RPMI8226 (cell line): ENCODE measurements at regions not wholly inside any gene's neighbourhood (a gene's known extent, or its start where the extent isn't known, plus 50 kb on each side); places are given as distances from the start of the nearest gene placed in this dataset.
"Not testable (repeated sequence)": the region's sequence is repeated elsewhere in the genome, so short reads cannot be mapped to it uniquely, and the experiment has no call there.

Experiments
- DNase-seq: peaks from one replicate; pipeline ENCODE4 v3.0.0-alpha.2; 2015

DNA sequence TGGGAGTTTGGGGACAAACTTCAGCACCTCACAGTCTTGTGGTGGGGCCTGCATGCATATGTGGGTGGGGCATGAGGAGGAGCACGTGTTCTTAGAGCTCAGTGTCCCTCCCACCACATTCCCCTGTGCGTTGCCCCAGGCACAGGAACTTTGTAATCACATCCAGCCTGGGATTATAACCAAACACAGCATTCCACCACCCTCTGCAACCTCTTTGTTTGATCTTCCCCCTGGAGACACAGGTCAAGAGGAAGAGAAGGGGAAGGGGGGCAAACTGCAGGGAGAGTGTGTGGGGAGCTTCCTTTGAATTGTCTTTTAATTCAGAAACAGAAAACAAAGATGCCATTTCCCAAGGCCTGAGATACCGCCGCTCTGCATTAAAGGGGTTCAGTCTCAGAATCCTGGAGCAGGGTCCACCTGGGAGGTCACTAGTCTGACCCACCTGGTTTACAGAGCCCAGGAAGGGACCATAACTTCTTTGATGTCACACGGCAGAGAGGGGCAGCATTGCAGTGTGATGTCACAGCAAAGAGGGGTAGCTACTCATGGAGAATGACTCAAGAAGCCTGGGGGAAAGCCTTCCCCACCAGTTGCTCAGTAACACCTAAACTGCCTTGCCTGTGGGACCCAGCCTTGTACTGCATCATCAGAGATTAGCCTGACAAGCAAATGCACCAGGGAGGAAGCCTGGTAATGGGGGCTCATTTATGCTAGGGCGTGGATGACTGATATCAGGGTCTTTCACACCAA, 106.3 kb upstream of the RNU6-1 start:
- DNase-seq: no peak

GRCh38 chr15:67946701-67947100, 106.9 kb upstream of the RNU6-1 start:
- DNase-seq: no peak

- DNase-seq: no peak
Observed at GRCh38 chr15:67947254-67948039, 106.7 kb upstream of the PIAS1 start.

GRCh38 chr15:67948215-67948614, 105.9 kb upstream of the PIAS1 start:
- DNase-seq: no peak

GRCh38 chr15:67951187-67951586, 102.9 kb upstream of the PIAS1 start:
- not testable (repeated sequence) for DNase-seq

GRCh38 chr15:67953299-67953698, 100.8 kb upstream of the PIAS1 start:
- DNase-seq: no peak

GRCh38 chr15:67955252-67955651, 98.9 kb upstream of the PIAS1 start:
- no peak for DNase-seq

DNA sequence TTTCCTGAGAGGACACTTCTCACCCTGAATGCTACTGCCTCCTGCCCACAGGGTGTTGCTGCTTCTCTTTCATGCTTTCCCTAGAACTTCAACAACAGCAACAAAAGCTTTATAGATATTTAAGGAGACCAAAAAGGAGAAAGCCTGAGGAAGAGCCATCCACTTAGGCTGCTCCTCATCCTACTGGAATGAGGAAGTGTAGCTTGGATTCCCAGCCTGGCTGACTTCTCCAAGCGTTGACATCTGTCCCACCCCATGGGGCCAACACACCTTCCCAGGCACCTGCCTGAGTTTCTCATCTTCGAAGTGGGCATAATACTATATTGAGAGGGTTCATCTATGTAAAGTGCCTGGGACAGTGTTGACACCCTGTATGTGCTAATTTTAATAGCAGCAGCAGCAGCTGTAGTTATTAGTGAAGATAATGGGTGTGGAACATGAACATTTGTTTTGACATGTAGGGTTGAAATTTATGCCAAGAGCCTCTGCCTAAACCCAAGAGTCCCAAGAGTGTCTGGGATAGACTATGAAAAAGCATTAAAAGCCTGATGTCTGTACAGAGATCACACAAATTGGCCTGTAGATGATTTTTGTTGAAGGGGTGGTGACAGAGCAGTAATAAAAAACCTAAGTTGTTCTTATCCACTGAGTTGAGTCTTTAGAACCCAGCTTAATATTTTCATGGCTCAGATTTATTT, 96.5 kb upstream of the PIAS1 start:
- no peak for DNase-seq

DNA sequence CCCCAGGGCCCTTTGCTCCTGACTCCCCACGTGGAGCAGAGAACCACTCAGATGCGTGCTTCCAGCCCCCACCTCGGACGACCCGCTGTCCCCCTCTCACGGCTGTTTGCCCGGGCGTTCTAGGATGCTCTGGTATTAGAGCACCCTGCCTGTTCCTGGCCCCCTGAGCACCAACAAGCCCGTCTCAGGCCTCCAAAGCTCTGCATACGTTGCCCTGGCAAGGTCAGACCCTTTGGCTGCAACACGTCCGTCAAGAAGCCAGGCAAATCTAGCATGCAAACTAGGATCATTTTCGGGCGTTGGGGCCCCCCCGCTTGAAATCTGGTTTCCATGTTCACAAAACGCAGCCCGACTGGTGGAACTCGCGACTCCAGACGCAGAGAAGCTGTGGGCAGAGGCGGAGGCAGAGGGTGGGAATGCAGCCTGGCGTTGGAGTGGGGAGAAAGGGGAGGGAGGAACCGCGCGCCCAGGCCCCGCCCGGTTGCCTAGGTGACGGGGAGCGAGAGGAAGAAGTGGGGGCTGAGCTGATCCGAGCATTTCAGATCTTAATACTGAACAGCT, 86.2 kb upstream of the PIAS1 start:
- DNase-seq: no peak

DNA sequence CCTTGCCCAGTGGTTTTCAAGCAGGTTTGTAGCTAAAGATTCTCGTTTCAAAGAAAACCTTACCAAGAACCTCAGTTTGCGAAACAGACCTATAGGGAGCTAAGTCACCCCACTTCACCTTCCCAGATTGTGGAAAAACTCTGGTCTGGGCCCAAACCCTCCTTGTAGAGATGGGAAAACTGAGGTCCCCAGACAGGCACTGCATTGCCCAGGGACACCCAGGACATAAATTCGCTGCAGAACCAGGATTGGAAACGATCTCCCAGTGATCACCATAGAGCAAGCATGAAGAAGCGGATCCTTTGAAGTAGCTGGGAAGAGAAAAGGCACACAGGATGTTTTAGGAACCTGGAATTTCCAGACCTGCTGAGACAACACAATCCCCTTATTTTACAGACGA, 85.6 kb upstream of the PIAS1 start:
- no peak for DNase-seq

GRCh38 chr15:67968966-67969365, 85.1 kb upstream of the PIAS1 start:
- DNase-seq: no peak

DNA sequence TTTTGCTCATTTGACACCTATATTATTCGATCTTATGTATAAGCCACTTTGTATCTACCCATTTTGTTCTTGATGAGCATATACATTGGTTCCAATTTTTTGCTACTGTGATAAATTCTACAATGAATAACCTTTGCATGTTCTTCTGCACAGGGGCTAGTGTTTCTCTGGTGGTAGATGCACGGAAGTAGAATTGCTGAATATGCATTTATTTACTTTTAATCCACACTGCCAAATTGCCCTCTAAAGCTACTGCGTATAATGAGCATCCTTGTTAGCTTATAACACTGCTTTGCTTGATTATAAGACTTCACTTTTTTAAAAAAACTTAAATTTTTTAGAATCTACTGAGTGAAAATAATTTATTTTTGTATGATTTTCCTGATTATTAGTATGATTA, 84.2 kb upstream of the PIAS1 start:
- DNase-seq: no peak

DNA sequence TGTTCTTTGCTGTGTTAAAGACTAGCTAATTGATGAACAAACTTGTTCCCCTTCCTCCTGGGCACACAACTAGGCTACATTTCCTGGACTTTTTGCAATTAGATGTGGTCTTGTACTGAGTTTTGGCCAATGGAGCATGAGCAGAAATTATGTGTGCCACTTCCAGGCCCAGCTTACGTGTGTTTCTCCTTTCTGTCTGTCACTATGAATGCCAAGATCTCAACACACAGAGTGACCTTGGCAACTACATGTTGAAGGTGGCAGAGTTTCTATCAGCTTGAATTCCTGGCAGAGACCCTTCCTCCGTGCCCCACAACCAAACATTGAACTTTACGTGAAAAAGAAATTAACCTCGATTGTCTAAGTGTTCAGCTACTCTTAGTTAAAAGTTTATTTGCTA, 81.7 kb upstream of the PIAS1 start:
- DNase-seq: no peak

DNA sequence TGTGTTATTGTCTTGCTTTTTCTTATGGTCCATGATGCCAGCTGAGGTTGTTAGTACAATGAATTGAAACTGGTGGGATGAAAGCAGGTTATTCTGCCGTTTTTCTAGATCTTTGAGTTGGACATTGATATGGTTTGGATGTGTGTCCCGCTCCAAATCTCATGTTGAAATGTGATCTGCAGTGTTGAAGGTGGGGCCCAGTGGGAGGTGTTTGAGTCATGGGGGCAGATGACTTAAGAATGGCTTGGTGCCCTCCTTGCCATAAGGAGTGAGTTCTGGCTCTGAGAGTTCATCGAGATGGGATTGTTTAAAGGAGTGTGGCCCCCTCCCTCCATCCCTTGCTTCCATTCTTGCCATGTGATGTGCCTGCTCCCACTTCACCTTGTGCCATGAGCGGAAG, 80.3 kb upstream of the PIAS1 start:
- DNase-seq: no peak

DNA sequence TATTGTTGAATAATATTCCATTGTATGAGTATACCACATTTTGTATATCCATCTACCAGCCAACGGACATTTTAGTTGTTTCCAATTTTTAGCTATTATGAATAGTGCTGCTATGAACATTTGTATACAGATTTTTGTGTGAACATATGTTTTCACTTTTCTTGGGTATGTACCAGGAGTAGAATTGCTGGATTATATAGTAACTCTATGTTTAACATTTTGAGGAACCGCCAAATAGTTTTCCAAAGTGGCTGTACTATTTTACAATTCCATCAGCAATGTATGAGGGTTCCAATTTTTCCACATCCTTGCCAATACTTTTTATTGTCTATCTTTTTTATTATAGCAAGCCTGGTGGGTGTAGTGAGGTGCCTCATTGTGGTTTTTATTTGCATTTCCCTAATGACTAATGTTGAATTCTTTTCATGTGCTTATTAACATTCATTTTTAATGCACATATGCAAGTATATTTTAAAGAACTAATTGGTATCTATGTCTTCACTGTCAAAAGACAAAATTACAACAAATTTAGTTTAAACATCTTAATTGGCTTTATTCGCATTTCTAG, 77.5 kb upstream of the PIAS1 start:
- DNase-seq: no peak

DNA sequence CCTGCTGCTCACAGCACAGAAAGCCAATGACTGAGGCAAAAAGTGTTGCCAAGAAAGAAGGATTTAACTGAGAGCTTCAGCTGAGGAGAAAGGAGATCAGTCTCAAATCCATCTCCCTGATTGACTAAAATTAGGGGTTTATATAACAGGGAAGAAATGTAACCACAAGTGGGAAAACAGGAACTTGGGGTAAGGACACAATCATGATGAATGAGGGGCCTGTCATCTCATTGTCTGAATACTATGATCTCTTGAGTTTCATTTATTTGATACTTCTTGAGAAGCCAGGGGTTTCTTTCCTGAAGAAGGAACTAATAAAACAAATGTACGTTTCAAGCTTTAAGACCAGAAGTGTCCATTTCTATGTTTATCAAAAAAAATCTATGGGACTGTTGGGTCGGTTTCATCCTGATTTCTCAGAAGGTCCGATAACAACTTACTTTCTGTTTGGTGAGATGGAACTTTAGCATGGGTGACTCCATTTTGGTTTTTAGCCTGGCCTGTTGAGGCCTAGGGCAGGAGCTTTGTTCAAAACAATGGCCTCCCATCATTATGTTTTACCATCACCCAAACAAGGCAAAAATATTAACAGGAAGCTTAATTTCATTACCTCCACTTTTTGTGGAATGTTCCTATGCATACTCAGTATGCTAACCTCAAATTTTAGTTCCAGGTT, 76.6 kb upstream of the PIAS1 start:
- DNase-seq: no peak

DNA sequence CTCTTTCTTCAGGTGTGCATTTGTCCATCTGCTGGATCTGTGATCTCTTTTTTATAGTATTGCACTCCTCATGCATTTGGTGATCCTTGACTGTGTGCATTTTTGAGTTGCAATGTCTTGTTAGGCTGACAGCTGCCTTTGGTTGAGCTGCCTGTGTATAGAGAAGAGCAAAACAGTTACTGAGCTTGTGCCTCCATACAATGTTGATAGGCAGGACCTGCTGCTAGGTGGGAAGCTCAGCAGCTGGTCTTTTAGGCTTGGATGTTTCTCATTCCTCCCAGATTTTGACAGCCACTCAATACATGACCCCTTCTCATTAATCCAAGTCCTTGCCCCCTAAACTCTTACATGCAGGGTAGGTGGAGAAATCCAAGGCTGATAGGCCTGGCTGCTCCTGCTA, 74.8 kb upstream of the PIAS1 start:
- no peak for DNase-seq

GRCh38 chr15:67980171-67980570, 73.9 kb upstream of the PIAS1 start:
- DNase-seq: no peak

DNA sequence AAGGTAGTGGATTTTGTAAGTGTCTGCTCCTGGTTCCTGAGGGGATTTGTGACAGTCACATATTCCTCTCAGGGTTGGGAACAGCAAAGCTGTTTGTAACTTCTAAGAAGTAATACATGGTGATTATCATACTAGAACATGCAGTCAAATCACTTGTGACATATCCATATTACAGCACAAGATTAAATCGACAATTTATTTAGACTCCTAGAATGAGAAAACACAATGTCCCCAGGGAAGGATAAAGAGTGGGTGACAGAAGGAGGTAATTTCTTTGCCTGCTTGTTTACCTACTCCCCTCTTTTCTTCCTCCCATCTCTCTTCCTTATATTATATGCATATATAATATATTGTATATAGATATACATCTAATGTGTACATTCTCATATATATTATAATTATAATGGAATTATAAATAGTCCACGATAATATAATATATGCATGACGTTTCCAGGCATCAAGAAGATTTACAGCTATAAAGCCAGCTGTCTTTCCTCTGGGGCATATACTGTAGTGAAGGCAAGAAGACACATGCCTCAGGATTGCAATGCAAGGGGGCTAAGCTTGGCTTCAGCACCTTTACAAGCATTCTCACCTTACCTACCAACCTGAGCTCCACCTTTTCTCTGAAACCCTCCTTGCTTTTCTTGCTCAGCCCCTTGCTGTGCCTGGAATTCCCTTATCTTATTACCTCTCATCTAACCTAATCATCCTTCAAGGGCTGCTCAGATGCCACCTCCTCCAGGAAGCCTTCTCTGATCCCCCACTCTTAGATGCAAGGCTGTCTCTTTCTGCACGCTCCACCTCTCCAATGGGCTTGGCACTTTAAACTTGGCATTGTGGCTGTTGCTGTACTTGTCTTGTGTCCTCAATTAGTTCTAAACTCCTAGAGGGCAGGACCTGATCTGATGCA, 73.1 kb upstream of the PIAS1 start:
- DNase-seq: no peak

DNA sequence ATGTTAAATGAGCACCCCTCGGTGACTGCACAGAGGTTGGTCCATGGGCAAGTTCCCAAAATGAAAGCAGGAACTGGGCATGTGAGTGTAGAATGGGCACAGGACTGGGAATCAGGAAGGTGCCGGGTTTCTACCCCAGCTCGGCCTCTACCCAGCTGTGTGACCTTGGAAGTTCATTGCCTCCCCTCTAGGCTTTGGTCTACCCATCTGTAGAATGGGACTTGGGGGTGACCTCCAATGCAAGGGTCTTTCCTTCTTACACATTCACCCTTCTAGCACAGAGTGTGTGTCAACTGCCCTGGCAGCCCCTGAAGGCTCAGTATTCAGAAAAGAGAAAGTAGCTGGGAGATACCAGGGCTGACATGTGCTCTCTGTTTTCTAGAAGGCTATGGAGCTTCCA, 72.3 kb upstream of the PIAS1 start:
- DNase-seq: no peak

DNA sequence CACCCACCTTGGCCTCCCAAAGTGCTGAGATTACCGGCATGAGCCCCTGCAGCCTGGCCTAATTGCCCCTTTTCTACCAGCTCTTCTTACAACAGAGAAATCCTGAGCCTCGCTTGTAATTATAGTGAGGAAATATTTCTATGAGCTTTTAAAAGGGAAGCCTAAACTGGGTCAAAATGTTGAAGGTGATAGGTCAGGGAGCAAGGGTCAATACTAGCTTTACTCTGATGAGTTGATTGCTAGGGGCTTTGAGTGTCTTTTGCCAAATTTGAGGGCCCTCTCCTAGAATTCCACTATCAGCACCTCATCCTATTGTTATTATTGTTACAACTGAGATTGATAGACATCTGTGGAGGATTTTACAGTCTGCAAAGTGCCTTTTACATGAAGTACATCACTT, 62.4 kb upstream of the PIAS1 start:
- no peak for DNase-seq

DNA sequence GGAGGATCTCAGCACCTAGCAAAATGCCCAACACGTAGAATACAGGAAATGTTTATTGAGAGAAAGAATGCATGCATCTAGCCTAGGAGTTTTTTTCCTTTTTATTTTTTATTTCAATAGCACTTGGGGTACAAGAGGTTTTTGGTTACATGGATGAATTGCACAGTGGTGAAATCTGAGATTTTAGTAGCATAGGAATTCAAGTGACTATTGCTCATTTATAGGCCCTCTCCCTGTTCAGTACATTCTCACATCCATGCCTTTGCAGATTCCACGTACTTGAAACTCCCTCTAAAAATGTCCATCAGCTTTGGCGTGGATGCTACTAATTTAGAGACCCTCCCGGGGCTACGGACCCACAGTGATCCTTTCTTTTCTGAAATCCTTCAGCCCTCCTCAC, 61.7 kb upstream of the PIAS1 start:
- DNase-seq: no peak
